Skin of body (tissue), 1 donor: ENCODE measurements at regions not wholly inside any gene's neighbourhood (a gene's known extent, or its start where the extent isn't known, plus 50 kb on each side); places are given as distances from the start of the nearest gene placed in this dataset.
"Not testable (repeated sequence)": the region's sequence is repeated elsewhere in the genome, so short reads cannot be mapped to it uniquely, and the experiment has no call there.

Source experiments
- DNase-seq: peaks from one replicate; lab custom pipeline; 2025; lab: John Stamatoyannopoulos, UW

DNA sequence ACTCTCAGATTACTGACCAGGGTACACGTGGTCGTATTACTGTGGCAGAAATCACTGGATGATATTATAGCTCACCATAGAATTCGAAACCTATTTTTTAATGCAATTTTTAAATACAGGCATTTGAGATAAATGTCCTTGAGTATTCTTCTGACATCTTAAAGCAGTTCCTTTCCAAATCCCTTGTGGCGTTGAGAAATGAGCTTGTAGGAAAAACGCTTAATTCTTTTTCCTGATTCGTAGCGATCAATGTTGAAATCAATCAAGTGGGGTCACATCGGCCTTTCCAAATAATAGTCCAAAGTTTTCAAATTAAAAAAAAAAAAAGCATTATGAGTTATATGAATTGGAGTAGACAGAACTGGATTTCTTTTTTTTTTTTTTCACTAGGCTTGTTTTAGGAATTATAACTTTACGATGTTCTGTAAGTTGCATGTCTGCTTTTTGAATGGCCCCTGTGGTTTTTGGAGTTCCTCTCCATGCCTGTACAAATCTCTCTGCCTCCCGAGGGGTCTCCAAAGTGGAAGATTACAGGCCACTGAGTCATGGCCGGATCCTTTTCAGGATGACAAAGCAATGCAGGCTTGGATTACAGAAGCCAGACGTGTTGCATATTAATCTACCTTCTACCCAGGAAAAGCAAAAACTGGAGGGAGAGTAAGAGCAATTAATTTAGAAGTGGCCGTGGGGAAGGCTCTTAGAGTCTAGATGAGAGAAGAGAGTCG is 226.1 kb downstream of the SHOX start:
- no peak for DNase-seq

DNA sequence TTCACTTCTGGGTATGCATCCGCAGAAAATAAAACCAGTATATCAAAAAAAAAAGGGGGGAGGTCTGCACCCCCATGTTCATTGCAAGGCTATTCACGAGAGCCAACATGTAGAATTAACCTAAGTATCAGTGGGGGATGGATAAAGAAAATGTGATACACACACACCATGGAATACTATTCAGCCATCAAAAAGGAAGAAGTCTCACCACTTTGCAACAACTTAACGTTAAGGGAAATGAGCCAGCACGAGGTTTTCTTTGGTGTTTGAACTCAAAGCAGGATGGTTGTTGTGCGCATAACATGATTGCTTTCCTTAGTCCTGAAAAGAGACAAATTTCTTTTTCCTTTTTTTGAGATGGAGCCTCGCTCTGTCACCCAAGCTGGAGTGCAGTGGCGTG is 222.7 kb downstream of the SHOX start:
- DNase-seq = no peak

DNA sequence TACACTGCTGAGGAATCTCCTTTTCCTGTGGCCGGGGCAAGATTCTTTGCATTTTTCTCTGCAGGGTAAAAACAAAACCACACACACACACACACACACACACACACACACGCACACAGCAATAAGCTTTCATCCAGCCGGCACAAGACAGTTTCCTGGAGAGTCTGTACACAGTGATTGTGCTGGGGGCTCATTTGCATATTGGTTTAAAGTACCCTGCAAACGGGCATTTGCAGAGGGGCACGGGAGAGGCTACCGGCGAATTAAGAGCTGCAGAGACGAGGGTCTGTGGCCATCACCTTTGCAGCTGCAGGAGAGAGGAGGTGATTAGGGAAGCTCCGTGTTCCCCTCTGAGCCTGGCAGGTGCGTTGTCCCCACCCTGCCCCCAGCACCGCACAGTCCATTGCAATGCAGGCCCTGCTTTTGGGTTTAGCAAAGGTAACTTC is 219.9 kb downstream of the SHOX start:
- DNase-seq = no peak

DNA sequence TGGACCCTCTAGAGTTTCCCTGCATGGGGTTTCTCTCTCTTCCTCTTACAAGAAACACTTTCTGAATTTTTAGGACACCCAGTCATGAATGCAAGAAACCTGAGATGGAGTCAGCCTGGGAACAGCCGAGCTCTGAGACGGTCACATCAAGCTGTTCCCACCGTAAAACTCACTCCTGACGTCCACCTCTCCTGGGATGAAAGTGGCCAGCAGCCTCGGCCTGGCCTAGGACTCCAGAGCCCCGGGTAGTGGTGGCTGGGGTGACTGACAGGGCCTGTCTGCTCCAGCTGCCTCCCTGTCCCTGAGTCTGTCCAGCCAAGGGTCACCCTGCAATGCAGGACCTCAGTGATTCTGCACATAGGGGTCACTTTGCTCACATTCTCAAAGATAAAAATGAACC is 217.8 kb downstream of the SHOX start:
- no peak for DNase-seq

DNA sequence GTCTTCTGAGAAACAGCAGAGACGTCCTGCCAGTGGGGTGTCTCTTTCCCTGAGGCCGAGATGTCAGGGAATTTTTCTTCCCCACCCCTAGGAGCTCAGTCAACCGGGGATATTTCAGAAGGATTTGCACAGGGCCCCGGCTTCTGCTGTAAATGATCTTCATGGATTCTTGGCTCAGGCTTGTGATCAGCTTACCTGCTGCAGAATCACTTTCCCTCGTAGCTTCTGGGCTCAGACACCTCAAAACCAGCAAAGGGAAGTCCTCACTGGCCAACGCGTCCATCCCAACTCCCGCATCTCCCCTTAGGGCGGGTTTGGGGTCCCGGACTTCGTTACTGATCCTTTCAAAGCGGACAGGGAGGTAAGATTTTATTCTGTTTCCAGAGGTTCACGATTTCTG is 212.7 kb downstream of the SHOX start:
- no peak for DNase-seq

DNA sequence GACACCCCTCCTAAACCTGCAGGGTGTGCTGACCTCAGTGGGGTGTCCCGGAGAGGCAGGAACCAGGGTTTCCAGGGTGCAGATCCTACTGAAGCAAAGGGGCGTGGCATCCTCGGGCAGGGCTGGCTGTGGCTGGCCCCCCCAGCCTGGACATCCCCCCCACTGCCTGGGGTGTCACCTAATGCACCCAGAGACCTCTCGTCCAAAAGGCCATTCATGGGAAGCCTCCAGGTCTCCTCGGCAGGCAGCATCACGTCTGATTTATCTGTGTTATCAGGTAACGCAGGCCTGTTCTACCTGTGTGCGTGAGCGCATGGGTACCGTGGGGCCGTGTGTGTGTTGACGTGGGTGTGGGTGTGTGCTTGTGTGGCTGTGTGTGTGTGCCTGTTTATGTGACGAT is 210.0 kb downstream of the SHOX start:
- no peak for DNase-seq

DNA sequence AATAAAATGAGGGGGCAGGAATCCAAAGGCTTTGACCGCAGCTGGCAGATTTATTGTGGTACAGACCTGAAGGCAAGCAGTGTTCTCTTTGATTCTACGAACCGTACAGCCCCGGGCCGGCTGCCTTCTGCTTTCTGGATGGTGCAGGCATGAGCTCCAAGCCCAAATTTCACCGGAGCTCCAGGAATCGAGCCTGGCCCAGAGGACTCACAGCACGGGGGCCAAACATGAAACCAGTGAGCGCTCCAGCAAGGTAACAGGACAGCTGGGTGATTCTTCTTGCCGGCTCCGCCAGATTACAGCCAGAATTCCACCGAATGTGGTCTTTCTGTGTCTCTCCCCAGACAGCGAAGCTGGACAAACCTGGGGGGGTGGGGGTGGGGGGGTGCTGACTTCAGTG is 208.1 kb downstream of the SHOX start:
- not testable (repeated sequence) for DNase-seq

DNA sequence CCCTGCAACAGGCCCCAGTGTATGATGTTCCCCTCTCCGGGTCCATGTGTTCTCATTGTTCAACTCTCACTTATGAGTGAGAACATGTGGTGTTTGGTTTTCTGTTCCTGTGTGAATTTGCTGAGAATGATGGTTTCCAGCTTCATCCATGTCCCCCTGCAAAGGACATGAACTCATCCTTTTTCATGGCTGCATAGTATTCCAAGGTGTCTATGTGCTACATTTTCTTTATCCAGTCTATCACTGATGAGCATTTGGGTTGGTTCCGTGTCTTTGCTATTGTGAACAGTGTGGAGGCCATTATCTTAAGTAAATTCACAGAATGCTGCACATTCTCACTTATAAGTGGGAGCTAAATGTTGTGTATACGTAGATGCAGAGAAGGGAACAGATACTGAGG is 205.3 kb downstream of the SHOX start:
- not testable (repeated sequence) for DNase-seq

DNA sequence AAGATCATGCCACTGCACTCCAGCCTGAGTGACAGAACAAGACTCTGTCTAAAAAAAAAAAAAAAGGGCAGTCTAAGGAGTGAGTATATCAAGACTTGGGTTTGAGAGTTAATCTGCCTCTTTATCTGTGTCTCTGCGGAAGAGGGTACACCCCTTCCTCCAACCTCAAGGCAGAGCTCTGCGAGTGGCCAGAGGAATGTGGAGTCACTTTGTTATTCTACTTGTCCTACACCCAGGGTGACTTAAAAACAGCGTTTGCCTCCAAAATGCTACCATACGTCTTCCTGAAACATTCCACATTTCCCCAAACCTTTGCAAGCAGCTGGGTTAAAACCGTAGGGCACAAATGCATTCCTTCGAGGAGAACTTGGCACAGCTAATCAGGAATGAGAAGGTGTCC is 199.9 kb downstream of the SHOX start:
- no peak for DNase-seq

DNA sequence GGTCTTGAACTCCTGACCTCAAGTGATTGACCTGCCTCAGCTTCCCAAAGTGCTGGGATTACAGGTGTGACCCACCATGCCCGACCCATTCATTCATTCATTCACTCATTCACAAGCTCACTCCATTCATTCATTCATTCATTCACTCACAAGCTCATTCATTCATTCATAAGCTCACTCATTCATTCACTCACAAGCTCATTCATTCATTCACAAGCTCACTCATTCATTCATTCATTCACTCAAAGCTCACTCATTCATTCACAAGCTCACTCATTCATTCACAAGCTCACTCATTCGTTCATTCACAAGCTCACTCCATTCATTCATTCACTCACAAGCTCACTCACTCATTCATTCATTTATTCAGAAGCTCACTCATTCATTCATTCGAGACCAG is 198.6 kb downstream of the SHOX start:
- DNase-seq = no peak

DNA sequence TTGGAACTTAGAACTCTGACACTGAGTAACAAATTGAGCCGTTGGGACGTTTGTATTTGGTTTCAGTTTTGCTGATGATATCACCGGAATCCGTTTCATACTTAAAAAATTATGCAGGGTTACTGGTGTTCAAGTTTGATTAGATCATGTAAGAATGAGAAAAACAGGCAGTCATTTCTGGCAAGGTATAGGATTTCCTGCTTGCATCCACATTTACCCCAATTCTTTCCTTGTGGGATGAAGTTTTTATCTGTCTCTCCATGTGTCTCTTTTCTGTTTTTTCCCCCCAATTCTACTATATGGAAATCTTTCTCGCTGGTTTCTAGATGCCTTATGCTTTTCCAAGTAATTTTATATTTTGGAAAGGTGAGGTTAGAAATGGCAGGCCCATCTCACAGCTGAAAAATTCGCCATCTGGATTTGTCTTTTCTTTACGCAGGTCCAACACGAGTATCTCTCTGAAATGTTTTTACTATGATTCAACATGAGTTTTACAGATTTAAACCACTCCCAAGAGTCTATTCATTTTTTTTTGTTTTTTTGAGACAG is 197.9 kb downstream of the SHOX start:
- peak; percentile 85 for DNase-seq

DNA sequence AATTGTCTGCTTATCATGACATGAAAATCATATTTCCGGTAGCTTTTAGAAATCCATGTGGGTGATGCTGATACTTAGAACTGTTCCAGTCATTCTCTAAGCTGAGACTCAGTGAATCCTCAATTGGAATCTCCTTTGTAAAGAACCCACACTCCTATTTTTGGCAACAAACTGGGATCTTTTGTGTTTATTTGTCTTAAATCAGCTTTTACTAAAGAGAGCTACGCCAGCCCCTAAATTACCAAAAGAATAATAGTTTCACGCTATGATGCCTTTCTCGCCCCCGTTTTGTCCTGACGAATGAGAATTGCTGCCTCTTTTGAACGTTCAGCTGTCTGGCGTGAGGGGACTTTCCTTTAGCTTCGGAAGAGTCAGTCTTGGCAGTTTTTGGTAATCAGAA is 195.9 kb downstream of the SHOX start:
- no peak for DNase-seq

DNA sequence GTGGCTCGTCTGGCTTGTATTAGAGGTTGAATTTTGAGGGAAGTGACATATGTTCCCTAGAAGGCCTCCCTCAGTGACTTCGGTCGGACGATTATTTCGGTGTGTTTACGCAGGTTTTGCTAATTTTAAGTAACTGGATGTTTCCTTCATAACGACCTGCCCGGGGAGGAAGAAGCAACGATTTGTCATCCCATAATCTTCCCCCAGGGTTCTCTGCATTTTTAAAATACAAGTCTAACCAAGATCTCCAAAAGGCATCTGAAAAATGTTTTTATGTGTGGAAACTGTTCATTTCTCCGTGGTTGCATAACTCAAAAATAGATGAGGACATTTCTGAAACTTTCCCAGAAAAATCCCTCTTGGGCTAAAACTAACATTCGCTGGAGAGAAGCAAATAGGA is 195.4 kb downstream of the SHOX start:
- peak; percentile 79 for DNase-seq

DNA sequence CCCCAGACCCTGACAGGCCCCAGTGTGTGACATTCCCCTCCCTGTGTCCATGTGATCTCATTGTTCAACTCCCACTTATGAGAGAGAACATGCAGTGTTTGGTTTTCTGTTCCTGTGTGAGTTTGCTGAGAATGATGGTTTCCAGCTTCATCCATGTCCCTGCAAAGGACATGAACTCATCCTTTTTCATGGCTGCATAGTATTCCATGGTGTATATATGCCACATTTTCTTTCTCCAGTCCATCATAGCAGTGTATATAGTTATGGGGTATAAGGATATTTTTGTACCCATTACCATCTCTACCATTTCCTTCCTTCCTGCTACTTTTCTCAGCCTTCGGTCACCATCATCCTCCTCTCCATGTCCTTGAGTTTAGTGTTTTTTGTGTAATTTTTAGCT is 192.5 kb downstream of the SHOX start:
- not testable (repeated sequence) for DNase-seq

DNA sequence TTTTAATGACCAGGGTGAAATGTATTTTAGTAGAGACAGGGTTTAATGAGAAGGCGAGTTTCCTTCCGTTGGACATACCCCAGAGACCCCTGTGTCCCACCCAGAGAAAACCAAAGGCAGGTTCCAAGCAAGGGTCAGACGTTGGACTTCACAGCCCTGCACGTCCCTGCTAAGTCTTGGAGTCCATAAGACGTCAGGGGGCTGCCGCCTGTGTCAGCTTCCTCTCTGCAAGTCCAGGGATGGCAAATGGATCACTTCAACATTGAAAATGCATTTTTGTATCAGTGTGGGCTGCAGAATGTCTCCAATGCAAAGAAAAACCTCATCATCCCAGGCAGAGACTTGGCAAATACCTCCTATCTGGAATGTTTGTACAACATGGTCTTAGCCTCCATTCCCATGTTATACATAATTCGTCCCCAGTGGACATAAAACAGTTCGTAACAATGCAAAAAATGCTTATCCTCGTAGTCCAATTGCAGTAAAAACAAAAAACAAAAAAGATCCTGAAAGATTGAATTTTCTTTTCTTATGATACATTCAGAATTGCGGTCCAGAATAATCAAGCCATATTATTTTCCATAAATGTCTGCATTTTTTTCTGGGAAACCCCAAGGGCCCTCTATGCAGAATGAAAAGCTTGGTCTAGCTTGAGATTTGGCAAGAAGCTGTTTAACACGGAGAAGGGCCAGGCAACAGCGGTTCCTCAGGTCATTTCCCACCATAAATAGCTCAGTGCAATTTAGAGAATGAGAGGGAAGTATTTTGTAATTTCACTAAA is 190.9 kb downstream of the SHOX start:
- peak; percentile 68 for DNase-seq

DNA sequence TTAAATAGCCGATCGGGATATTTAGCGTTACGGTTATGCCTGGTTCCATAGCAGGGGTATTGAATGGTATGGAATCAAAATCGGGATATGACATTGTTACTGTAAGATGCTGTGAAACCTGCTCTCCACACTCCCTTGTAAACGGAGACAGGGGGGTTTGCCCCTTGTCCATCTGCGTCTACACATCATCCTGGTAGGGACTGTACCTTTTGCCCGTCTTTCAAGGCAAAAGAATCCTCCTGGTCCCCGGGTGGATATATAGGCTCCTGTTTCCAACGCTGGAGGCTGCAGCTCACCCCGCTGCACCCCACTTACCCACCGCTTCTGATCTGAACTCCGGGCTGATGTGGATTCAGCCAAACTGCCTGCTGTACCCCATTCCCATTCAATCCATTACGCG is 189.1 kb downstream of the SHOX start:
- DNase-seq = no peak

DNA sequence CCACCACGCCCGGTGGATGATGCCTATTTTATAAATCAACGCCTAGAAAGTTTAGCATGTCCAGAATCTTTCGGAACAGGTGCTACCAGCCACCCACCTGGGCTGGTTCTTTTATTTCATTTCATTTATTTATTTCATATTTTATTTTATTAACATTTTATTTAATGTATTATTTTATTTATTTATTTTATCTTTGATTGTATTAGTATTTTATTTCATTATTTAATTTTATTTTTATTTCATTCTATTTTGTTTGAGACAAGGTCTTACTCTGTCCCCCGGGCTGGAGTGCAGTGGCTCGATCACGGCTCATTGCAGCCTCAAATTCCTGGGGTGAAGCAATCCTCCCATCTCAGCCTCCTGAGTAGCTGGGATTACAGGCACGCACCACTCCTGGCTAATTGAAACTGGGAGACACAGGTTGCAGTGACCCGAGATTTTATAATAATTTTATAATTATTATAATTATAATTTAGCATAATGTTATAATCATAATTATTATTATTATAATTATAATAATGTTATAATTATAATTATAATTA is 187.2 kb downstream of the SHOX start:
- no peak for DNase-seq

DNA sequence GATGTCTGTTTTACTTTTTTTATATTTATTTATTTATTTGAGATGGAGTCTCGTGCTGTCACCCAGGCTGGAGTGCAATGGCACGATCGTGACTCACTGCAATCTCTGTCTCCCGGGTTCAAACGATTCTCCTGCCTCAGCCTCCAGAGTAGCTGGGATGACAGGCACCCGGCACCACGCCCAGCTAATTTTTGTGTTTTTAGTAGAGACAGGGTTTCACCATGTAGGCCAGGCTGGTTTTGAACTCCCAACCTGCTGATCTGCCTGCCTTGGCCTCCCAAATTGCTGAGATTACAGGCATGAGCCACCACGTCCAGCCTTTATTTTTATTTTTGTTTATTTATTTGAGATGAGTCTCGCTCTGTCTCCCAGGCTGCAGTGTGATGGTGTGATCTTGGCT is 186.6 kb downstream of the SHOX start:
- DNase-seq = not testable (repeated sequence)

DNA sequence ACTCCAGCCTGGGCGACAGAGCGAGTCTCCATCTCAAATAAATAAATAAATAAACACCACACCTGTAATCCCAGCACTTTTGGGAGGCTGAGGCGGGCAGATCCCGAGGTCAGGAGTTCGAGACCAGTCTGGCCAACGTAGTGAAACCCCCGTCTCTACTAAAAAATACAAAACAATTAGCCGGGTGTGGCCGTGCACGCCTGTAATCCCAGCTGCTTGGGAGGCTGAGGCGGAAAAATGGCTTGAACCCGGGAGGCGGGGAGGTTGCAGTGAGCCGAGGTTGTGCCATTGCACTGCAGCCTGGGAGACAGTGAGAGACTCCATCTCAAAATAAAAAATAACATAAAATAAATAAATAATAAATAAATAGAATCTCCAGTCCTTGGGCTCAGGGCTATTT is 185.8 kb downstream of the SHOX start:
- no peak for DNase-seq

DNA sequence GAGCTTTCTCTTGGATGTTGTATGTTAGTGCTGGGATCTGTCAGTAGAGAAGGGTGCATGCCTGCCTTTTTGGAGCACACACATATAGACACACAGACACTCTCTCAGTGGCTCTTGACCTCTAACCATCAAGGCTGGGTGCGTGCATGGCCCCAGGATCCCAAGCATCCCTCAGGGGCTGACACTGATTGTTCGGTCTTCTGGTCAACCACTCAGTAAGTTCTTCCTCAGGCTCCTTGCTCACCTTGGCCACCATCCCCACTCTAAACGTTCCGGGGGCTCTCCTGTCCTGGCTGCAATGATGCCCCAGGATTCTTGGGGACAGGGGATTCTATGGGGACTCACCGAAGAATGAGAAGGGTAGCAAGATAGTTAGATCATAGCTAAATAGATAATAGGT is 179.6 kb downstream of the SHOX start:
- DNase-seq = no peak

DNA sequence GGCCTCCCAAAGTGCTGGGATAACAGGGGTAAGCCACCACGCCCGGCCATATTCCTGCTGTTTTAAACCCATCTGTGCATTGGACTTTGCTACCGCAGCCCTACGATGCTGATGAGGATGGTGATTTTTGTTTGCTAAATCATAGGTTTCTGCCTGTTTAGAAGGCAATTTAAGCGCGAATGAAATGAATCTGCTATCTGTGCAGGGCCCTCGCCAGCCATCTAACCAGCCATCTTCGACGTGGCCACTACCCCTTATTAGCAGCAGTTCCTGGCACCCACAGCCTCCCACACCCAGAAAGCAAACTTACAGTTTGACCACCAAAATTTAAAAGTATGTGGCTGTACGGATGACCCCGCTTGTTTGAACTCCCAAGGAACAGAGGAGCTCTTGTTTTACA is 178.5 kb downstream of the SHOX start:
- no peak for DNase-seq

DNA sequence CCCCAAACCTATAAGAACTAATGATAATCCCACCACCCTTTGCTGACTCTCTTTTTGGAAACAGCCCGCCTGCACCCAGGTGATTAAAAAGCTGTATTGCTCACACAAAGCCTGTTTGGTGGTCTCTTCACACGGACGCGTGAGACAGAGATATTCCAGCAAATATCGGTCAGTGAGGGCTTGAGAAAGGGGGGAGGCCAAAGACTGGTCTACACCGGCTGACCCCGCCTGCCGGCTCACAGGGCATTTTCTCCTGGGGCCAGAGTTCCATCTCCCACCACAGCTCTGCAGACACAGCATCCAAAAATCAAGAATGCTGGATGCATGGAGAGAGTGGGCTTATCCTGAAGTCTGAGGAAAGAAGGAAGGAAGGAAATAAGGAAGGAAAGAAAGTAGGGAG is 176.0 kb downstream of the SHOX start:
- no peak for DNase-seq

DNA sequence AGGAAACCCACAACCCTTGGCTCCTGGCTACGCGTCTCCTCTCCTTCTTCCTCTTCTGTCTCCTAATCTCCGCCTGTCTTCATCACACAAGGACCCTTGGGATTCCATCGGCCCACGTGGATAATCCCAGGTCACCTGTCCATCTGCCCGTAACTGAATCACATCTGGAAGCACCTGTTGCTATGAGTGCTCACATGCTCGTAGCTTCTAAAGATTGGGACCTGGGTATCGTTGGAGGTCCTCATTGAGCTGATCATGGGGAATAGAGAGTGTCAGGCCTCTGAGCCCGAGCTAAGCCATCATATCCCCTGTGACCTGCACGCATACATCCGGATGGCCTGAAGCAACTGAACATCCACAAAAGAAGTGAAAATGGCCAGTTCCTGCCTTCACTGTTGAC is 175.4 kb downstream of the SHOX start:
- no peak for DNase-seq
